HG03565 (cell line): ENCODE measurements at regions not wholly inside any gene's neighbourhood (a gene's known extent, or its start where the extent isn't known, plus 50 kb on each side); places are given as distances from the start of the nearest gene placed in this dataset.
A peak's percentile ranks its signal among the peaks of the same experiment; 100 is the strongest.

ENCODE experiments used
- ATAC-seq: cut with Tn5 transposase; IDR thresholded peaks from one replicate; pipeline ENCODE4 v1.9.1; 2021; ENCODE audit warnings: mild to moderate bottlenecking, moderate library complexity; ENCODE audit not compliant: unreplicated experiment

DNA sequence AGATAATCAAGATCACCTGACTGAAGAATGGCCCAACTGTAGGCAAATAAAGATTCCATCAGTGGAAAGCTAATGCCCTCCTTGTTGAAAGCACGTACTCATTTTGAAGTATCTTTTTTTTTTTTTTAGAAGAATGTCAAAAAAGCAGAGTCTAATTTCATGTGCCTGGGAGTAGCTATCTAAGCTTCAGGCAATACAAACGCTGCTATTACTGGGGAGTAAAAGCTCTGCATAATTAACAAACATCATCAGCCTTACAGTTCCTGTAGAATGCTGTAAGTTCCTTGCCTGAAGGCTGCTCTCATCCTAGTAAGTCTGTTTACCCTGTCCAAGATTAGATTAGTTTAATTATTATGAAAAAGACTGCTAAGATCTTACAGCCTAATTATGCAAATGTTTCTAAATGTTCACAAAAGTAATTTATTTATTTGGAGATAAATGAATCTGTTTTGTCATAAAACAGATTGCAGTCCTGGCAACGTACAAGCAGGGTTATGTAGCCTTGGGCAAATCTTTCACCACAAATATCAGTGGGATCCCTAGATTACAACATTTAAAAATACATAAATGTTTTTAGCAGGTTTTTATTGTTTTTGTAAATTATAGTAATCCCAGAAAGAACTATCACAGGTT, 451.3 kb upstream of the AGTR1 start:
- ATAC-seq: no peak

DNA sequence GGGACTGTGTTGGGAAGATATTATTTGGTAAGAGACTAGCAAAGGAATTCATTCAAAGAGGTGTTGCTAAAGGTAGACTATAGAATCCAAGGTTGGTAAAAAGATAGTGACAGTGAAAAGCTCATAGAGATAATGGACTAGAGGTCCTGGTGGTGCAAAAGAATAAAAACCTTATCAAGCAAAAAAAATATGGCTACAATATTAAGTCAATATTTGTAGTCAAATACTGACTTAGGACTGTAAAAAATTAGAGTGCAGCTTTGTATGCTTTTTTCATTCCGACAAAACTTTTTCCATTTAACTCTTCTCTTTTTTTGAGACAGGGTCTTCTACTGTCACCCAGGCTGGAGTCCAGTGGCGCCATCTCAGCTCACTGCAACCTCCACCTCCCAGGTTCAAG, 444.0 kb upstream of the AGTR1 start:
- ATAC-seq: no peak

DNA sequence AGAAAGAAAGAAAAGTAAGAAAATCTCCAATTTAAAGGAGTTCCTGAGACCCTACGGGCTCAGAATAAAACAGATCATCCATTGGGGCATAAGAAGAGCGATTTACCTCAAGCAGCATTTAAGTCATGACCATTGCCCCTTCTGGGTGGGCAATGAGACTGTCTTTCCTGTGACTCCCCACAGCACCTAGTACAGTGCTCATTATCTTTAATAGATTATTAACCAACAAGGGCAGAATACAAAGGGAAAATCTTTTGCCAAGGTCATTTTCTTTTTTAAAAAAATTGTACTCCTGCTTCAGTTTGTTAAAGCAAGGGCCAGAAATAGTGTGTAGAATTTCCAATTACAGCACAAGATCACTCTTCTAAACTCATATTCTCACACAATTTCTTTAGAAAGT, 443.3 kb upstream of the AGTR1 start:
- no peak for ATAC-seq

DNA sequence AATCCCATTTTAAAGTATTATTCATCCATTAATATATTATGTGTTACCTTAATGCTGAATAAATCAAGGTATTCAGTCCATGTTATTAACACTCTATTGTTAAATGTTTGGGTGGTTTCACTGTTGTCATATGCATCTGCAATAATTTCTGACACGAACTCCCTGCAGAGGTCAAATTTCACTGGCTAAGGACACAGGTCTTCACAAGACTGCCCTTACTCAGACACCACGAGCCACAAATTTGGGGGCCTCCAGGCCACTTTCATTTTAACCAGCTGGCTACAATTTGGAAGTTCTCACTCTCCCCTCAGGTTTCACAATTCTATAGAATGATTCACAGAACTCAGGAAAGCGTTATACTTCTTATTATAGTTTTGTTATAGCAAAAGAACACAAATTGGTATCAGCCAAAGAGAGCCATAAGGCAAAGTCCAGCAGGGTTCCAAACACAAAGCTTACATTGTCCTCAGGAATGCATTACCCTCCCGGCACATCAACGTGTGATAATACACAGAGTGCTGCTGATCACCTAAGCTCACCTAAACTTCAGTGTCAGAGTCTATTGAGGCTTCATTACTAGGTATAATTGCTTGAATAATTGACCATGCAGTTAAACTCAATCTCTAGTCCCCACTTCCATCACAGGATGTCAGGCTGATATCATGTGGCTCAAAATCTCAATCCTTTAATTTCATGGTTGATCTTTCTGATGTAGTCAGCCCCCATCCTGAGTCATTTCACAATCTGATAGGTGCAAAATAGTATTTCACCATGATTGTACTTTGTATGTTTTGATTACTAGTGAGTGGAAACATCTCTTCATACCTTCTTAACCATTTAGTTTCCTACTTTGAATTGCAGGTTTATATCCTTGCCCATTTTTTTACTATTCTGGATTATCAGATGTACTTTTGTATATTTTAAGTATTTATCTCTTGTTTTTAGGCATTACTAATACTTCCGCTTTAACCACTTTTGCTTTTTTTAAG, 441.4 kb upstream of the AGTR1 start:
- no peak for ATAC-seq

DNA sequence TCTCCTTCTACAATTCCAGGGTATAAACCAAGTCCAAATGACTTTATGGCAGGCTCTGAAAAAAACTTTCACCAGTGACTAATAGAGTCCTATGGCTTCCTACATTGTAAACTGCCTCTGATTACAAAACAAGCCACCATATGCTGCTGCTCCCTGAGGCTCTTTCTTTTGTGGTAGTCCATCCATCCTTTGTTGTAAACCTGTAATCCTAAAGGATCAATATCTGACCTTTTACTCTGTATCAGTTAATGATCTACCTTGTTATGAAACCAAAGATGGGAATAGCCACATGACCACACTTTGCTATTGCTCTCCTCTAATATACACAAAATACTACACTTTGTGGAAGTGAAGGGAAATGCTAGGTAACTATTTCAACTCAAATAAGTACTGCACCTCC, 434.7 kb upstream of the AGTR1 start:
- no peak for ATAC-seq

DNA sequence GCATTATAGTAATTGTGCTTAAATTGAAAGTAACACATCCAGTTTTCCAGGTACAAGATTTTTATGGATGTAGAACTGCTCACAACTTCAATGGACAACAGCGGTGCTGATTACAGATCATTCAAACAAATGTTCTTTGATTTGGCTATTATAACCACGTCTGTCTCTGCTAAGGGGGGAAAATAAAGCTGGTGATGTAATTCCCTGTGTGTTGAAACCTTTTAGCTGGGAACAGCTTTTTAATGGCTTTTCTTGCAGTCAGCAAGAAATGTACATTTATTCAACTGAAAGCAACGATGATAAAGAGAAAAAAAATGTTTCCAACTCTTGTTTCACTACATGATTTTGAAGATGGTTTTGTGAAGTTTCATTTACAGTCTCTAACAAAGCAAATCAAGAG, 431.9 kb upstream of the AGTR1 start:
- no peak for ATAC-seq

DNA sequence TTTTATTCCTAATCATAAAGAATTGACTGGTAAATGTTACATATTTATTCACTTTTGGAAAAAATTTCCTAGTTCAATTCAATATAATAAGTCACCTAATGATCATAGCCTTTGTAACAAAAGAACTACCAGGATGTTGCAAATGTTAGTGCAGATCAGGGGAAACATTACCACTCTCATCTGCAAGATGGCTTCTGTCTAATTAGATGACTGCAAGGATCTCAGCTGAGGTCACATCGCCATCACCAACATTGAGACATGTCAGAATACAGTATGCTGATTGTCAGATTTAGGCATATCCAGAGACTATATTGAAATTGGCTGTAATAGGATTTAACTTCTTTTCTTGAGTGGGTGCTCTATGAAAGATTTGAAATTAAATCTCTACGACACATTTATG, 431.4 kb upstream of the AGTR1 start:
- no peak for ATAC-seq

DNA sequence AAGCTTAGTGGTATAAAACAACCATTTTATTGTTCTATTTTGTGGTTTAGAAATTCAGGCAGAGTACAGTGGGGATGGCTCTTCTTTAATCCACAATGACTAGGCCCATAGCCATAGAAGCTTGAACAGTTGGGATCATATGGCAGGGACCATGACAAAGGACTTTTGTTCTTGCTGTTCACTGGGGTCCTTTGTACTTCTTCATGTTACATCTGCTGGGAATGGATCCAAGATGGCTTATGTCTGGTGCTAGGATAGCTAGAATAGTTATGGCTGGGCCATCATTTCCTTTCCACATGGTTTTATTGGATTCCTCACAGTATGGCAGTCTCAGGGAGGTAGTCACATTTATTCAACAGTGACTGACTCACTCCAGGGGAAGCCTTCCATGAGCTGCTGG, 427.9 kb upstream of the AGTR1 start:
- no peak for ATAC-seq

DNA sequence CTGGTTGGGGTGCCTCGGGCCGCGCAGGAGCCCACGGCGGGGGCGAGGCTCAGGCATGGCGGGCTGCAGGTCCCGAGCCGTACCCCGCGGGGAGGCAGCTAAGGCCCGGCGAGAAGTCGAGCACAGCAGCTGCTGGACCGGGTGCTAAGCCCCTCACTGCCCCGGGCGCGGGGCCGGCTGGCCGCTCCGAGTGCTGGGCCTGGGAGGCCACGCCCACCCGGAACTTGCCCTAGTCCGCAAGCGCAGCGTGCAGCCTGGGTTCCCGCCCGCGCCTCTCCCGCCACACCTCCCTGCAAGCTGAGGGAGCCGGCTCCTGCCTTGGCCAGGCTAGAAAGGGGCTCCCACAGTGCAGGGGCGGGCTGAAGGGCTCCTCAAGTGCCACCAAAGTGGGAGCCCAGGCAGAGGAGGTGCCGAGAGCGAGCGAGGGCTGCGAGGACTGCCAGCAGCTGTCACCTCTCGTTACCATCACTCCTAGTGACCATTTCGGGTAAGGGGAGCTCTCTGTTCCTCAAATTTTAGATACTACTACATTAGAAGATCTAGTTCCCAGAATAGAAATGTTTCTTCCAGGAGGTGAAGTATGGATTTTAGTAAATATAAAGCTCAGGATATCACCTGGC, 417.0 kb upstream of the AGTR1 start:
- ATAC-seq: no peak

DNA sequence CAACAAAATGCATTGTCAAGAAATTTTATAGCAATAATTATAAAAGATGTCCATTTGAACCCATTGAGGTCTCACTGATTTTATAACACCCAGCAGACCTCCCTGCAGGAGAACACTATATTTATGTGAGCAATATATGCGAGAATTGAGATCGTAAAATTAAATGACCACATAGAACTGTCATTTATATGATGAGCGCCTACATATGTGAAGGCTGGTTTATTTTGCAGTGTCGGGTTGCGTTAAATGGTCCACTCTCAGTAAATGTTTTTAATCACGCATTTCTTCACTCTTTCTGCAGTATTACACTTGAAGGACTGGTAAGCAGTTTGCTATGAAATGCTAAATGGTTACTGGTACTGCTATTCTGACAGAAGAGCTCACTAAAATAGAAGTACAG, 408.5 kb upstream of the AGTR1 start:
- no peak for ATAC-seq

DNA sequence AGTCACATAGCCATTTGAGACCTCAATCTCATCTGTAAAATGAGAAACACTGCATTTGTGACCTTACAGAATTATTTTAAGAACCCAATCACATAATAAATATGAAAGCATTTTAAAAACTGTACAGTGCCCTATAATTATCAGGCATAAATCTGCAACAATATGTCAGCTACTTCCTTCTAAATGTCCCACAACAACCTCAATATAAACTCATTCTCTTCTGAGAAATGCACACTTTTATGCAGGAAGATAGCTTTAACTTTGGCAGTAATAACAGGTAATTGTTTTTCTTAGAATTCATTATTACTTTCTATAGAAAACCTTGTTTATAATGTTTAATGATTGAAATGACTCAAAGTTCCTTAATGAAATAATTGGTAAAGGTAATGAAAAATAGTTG, 400.7 kb upstream of the AGTR1 start:
- no peak for ATAC-seq

DNA sequence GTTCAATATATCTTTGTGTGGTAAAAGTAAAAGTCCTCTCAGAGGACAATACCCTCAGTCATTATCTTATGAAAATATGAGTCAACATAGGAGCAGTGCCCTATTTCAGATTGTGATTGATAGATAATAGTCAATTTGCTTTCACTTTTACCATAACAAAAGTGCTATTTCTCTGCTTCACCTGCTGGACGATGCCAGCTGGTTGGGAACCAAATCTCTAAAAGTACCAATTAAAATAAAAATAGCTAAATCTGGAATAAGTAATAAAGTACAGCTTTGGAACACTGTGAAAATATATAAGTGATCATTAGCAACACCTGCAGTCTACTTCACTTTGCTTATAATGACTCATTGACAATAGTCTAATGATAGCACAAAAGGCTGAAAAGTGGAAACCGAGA, 390.3 kb upstream of the AGTR1 start:
- ATAC-seq: peak; percentile 70

DNA sequence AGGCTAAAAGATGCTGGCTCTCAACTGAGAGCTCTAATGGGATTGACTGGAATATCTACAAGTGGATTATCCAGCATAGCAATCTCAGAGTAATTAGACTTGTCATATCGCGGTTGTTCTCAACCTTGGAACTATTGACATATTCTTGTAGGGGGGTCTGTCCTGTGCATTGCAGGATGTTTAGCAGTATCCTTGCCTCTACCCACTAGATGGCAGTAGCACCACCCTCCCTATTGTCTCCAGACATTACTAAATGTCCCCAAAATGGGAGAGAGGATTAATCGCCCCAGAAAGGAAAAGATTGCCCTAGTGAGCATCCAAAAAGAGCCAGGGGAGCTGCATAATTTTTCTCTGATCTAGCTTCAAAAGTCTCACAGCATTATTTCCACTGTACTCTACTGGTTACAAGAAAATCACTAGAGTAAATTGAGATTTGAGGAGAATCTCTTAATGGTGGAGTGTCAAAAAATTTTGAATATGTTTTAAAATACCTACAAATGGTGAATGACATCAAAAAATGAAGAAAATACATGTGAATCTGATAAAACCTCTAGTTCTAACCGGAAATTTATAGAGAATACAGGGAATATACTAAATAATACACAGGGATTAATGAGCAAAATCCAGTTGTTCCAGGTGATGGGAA, 388.2 kb upstream of the AGTR1 start:
- peak; percentile 81 for ATAC-seq

DNA sequence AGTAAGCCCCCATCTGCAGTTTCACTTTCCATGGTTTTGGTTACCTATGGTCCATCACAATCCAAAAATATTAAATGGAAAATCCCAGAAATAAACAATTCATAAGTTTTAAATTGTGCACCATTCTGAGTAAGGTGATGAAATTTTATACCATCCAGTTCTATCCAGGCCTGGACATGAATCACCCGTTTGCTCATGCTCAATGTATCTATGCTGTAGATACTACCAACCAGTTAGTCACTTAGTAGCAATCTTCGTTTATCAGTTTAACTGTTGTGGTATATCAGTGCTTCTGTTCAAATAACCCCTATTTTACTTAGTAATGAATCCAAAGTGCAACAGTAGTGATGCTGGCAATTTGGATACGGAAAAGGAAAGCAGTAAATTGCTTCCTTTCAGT, 381.9 kb upstream of the AGTR1 start:
- ATAC-seq: no peak

DNA sequence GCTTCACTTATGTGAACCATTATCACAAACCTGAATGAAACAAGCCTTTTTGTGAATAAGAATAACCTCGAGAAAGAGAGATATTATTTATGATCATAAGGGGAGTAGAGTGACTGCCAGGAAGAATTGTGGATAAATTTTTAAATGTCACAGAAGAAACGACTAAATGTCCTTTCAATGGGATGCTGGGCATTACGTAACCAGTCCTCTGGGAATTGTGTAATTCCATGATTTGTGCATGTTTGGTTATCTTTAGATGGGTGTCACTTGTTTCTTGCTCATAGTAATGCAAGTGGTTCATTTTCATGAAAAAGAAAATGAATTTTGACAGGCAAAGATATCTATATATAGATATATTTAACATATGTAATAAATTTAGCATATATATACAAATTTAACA, 379.5 kb upstream of the AGTR1 start:
- ATAC-seq: no peak

DNA sequence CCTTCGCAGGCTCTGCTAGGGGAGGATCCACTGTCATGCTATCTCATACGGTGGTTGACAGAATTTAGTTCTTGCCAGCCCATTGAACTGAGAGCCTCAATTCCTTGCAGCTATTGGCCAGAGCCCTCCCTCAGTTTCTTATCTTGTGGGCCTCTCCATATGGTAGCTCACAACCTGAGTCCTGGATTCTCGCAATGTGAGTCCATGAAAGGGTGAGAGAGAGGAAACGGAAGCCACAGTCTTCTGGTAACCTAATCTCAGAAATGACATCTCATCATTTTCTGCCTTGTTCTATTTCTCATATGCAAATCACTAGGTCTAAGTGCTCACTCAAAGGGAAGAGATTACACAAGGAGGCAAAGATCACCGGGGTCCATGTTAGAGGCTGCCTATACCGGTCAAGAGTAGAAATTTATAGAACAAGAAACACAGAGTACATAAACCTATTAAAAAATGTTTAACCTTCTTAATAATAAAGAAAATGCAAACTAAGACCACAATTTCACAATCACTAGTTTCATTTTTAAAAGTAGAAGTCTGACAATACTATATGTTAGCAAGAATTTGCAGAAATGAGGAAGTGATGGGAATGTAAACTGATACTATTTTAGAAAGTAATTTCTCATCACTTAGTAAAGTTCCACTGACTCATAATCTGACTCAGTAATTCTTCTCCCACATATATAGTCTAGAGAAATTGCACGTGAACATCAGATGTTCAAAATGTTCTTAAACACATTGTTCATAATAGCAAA, 378.4 kb upstream of the AGTR1 start:
- ATAC-seq: peak; percentile 91

DNA sequence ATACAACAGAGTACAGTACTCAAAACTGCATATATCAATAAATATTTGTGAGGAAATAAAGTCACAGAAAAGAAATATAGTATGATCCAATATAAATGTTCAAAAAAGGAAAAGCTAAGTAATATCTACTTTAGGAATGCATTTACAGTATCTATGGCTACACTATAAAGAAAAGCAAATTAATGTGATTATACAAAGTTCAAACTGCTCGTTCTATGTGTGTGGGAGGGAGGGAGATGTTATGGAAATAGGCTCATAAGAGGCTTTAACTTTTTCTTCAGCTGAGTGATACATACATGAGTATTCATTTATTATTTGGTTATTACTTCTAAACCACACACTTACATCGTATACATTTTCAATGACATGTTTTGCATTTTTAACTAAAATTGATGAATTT, 377.7 kb upstream of the AGTR1 start:
- ATAC-seq: no peak

DNA sequence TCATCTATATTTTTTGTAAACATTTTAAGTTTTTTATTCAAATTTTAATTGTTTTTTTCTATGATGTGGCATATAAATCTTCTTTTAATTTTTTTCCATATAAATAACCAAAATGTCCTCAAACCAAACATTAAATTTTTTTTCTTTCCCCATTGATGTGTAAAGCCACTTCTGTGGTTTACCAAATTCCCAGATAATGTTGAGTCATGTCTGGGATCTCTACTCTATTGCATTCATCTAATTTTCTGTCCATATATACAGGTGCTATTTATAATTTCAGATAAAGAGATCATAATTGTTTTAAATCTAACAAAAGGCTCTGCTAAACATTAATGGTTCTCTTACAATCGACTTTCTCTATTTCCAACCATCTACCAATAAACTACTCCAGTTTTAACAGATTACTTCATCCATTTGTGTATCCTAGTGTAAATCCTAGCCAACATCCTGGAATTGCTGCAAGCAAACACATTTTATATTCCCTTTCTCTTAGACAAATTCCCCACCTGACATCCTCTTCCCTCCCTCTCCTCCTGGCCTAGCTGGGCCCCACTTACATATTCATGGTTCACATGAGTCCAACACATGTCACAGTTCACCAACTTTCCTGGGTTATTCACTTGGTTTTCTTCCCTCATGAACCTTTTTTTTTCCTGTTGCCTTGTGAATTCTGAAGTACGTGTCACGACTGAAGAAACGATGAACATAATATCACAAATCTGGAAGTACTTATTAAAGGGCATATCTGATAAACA, 368.0 kb upstream of the AGTR1 start:
- ATAC-seq: no peak

DNA sequence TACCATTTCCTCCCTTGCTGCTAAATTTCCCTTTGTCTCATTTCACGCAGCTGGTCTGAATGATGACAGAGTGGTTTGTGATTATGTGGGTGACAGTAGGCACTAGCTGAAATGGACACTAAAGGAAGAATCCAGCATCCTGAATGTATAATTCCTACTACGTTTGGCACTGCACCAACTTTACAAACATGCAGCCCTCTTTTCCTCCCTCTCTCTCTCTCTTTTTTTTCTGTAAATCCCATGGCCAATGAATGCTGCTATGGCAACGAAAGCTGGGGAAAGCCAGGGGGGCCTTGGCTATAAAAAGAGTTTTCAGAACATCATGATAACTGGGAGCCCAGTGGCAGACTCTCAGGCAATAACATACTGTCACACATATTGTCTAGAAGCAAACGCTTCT, 367.2 kb upstream of the AGTR1 start:
- no peak for ATAC-seq
